NAMALWA (cell line): ENCODE measurements at regions not wholly inside any gene's neighbourhood (a gene's known extent, or its start where the extent isn't known, plus 50 kb on each side); places are given as distances from the start of the nearest gene placed in this dataset.
A peak's percentile ranks its signal among the peaks of the same experiment; 100 is the strongest.

ENCODE experiments used
- DNase-seq: peaks from one replicate; pipeline ENCODE4 v3.0.0-alpha.2; 2015; ENCODE audit warnings: low spot score

GRCh38 chr20:46811224-46812084, 83.2 kb upstream of the EYA2 start:
- no peak for DNase-seq

GRCh38 chr20:46814366-46815232, 80.0 kb upstream of the EYA2 start:
- DNase-seq: no peak

- DNase-seq: no peak
These were observed 78.5 kb upstream of the EYA2 start for GRCh38 chr20:46816097-46816496.

DNA sequence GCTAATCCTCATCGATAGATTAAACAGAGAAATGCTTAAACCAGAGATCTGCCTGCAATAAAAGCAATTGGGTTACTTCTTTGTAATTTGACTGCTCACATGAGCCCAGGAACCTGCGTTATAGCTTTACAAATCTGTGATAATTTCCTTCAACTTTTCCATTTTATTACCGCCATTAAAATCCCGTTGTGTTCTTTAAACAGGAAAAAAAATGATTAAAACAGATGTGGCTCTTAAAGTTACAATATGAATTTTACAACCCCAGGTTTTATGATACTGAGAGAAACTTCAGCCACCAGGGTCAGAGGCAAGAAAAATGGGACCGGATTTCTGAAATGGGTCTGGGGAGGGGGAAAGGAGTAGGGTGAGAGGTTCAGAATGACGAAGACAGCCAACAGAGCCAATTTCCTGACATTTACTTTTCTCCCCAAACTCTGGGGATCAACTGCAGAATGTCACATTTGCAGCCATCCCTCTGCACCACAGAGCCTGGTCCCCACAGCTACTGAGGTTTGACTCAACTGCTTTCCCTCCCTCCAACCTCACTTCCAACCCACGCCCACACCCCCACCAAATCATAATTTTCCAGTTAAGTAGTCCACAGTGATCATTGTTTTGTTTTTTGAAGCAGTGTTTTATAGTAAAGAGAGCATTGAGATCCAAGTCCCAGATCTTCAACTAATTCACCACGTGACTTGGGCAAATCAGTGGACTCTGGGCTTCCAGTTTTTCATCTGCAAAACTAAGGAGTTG, 77.6 kb upstream of the EYA2 start:
- DNase-seq: no peak

- peak; percentile 18 for DNase-seq
These were observed 74.0 kb upstream of the EYA2 start for GRCh38 chr20:46820682-46821081.

GRCh38 chr20:46823271-46823751, 71.3 kb upstream of the EYA2 start:
- DNase-seq: no peak

- no peak for DNase-seq
These were observed 70.9 kb upstream of the EYA2 start for GRCh38 chr20:46823753-46824152.

DNA sequence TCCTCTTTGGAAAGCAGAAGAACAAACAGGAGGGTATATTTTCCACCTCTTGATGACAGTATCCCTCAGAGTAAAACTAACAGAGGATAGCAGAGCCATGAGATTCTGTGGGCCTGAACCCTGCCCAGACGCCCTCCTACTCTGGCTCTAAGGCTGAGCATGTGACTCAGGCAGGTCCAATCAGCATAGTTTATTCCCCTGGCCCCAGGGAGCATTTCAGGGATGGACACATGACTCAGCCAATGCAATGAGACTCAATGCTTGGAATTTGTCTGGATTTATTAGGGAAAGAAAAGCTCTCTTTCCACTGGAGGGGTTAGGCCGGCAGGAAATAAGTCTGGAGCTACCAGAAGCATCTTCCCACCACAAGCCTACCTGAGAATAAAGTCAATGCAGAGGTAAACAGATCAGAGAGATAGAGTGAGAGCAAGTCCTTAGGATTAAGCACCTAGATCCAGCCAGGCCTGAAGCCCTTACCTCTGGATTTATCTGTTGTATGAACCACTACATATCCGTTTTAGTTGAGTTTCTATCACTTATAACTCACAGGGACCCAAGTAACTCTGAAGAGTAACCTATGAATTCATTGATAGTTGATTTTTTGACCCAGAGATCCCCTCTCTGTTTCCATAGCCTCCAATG, 68.2 kb upstream of the EYA2 start:
- DNase-seq: no peak

DNA sequence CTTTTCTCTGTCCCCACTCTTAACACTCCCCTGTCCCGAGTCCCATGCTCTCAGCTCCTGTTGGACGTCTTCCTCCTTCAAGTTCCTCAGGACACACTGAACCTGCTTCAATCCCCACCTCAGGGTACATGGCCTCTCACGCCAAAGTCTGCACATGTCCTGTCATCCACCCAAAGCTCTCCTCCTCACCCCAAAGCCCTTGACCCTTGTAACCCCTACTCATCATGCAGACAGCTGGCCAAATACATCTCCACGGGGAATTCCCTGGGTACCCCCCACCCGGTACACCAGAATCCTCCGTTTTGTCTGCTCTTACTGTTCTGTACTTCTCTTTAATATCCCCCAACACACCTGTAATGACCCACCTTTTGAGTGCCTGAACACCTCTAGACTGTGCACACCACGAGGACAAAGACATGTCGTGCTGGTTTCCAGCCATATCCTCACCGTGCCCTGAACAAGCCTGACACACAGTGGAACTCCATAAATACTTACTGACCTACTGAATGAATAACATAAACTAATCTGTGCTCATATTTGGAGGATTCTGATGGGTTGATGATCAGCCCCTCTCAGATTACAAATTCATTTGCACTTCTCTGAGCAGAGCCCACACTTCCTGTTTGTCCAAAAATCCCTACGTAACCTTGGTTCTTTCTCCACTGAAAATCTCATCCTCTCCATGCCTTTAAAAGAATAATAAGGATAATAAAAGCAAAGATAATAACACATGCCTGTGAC, 66.8 kb upstream of the EYA2 start:
- DNase-seq: no peak

- DNase-seq: no peak
These were observed 66.2 kb upstream of the EYA2 start for GRCh38 chr20:46828471-46828870.

- DNase-seq: no peak
These were observed 63.6 kb upstream of the EYA2 start for GRCh38 chr20:46830886-46831632.

GRCh38 chr20:46831633-46832011, 63.0 kb upstream of the EYA2 start:
- DNase-seq: no peak

DNA sequence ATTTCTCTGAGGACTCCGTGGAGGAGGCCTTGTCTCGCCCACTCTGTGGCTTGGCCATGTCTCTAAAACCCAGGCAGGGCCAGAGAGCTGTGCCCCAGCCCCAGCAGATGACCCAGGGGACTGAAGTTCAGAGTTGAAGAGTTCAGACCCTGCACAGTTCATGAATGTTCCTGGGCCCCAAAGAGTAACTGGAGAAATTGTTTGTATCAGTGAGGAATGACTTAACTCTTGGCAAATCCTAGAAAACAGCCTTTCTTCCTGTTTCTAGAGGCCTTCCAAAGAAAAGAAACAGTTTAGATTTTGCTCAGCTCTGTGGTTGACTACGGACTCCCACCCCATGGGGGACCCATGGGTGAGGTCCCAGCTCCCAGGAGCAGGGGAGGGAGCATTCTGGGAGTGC, 62.1 kb upstream of the EYA2 start:
- DNase-seq: no peak

GRCh38 chr20:46833360-46833759, 61.3 kb upstream of the EYA2 start:
- no peak for DNase-seq

DNA sequence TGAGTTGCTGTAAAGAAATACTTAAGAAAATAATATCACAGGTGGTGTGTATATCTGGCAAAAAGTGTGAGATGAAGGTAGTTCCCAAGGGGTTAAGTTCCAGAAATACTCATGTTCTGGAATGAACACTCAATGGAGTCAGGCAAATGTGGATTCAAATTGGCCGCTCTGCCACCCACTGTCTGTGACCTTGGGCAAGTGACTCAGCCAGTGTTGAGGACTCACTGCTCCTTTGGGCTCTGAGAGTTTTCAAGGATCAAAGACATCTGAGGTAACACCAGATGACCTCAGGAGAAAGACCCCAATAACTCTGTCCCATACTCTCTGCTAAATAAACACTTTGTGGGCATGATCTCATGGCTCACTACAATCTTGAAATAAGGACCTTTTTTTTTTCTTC, 59.2 kb upstream of the EYA2 start:
- DNase-seq: no peak

DNA sequence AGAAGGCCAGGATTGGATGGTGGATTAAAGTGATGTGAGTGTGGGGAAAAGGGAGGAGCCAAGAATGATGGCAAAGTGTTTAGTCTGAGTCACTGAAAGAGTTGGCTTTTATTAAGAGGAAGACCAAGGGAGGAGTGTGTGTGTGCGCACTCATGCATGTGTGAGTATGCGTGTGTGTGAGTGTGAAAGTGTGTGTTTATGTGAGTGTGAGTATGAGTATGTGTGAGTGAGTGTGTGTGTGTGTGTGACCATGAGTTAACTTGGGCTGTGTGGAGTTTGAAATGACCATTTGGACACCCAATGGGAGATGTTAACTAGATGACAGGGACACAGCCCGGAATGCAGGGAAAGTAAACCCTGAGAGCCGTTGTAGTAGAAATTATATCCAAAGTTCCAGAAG, 57.6 kb upstream of the EYA2 start:
- no peak for DNase-seq

DNA sequence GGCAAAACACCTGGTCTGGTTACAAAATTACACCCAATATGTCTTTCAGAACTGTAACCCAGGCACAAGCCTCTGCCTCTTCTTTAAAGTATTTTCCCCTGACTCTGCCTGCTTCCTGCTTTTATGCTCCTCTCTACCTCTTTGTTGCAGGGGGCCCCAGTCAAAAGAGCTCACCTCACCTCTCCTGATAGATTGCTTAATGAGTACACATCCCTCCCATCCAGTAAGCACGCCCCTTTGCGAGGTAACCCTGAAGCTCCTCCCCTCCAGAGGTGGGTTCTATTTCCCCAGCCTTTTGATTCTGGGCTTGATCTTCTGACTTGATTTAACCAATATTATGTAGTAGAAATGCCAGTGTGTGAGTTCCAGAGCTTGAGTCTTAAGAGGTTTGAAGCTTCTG, 56.6 kb upstream of the EYA2 start:
- no peak for DNase-seq

DNA sequence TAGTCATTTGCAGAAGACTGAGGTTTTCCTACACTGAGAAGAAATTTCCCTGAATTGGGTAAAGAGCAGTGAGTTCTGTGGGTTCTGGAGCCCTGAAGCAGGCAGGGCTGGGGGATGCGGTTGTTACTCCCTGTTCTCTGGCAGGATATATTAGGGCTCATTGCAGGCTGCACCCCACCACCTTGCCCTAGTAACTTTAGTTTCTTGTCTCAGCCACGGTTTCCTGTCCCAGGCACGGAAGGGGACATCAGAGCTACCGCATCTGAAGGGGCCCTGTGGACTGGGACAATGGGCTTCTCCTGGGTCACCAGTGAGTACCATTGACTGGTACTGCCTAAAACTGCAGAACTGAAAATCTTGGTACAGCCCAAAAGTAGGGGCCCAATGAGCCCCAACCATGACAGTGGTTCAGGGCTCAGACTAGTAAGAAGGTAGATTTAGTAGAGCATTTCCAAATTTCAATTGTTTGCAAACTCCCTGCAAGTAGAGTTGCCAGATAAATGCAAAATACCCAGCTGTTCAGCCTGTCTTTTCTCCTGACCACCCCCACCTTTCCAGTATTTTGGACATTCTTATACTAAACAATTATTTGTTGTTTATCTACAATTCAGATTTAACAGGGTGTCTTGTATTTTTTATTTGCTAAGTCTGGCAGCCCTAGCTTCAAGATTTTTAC, 54.5 kb upstream of the EYA2 start:
- DNase-seq: no peak
